EL (cell line): ENCODE measurements at regions not wholly inside any gene's neighbourhood (a gene's known extent, or its start where the extent isn't known, plus 50 kb on each side); places are given as distances from the start of the nearest gene placed in this dataset.

Experiments used
- DNase-seq: peaks from one replicate; pipeline ENCODE4 v3.0.0-alpha.2; 2016

DNA sequence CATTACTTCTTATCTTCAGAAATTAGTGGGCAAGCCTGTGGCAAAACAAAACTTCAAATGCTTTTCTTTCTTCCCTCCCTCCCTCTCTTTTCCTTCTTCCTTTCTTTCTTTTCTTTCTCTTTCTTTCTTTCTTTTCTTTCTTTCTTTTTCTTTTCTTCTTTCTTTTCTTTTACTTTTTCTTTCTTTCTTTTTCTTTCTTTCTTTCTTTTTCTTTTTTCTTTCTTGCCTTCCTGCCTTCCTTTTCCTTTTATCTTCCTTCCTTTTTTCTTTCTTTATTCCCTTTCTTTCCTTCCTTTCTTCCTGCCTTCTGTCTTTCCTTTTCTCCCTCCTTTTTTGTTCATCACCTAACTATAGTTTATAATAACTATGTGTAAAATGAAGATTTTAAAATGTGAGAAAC lies 295.1 kb downstream of the SMOC2 start:
- DNase-seq, result no peak

DNA sequence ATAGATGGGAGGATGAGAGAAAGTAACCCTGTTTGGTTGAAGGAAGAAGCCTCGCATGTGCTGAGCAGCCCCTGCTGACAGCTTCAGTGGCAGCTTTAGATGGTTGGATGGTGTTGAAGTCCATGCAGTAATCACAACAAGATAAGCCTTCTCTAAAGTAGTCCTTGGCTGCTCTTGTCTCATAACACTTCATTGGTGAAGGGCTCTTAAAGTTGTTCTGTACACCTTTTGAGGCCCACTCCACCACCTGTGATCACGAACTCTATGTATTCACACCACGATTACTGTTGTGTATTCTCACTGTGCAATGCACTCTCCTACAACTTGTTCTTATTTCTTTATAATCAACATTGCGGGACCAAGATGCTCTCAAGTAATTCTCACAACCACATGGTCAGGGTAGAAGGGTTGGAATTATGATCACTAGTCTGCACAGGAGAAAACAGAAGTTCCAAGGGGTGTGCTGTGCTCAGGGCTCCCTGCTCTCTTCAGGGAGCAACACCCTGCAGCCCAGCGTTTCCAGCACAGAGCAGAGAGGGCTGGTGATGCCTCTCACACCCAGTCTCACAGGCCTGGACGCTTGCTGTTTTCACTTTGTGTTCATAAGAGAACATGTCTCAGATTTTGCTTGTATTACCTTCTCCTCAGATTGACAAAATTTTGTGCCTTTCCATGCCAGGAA lies 294.4 kb downstream of the SMOC2 start:
- DNase-seq, result no peak

DNA sequence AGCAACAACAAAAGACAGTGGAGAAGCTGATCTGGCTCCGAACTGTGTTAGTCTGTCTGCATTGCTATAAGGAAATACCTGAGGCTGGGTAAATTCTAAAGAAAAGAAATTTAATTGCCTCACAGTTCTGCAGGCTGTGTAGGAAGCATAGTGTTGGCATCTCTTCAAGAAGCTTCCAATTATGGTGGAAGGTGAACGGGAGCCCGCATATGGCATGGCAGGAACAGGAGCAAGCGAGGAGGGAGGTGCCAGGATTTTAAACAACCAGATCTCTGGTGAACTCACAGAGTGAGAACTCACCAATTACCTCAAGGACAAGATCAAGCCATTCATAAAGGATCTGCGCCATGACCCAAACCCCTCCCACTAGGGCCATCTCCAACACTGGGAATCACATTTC lies 293.5 kb downstream of the SMOC2 start:
- DNase-seq, result no peak

DNA sequence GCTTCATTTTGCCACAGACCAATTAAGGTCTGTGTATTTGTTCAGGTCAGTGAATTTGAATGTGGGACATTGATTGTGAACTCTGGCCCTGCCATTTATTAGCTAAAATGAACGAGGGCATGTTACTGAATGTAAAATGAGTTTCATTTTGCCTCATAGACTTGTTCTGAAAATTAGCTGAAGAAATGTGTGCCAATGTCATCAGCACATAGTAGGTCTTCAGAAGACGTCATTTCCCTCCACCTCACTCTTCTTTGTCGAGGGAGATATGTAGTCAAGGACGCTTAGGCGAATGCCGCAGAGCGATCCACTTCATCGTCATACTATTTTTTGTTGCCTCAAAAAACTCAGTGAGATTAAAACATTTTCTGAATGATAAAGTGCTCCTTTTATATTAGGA lies 291.7 kb downstream of the SMOC2 start:
- no peak for DNase-seq

DNA sequence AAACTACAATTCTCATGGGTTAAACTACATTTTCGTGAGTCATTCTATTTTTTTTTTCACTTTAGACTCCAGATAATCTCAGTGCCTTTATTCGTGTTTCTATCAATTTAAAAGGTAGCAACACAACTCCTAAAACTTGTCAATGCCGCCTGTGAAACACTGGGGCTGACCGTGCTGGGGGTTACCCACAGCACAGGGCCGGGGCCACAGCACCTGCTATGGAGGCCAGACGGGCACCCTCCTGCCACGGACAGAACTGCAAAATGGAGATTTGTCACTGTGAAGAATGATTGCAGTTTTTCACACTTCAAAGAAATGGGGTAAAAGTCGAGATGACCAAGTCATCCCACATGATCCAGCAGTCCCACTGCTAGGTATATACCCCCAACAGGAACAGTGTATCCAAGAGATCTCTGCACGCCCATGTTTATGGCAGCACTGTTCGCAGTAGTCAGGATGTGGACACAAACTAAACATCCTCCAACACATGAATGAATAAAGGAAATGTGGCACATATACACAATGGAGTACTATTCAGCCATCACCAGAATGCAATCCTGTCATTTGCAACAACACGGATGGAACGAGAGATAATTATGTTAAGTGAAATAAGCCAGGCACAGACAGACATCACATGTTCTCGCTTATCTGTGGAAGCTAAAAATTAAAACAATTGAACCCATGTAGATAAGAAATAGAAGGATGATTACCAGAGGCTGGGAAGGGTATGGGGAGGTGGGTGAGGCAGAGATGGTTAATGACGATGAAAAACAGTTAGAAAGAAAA lies 290.1 kb downstream of the SMOC2 start:
- DNase-seq, result no peak

DNA sequence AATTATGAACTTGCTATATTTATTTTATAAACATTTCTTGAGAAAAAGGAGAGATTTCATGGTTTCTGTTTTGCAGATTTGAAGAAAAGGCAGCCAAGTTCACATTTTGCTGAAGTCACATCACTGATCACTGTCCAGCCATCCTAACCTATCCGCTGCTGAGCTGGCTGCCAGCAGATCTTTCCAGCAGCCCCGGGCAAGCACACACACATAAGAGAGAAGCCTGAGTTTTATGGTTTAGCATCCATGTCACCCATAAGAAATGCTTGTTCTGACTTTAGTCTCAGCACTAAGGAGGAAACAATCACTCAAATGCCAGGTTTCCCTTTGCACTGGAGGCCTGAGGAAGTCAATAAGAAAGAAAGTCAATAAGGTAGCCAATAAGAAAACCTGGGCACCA lies 287.1 kb downstream of the SMOC2 start:
- DNase-seq, result no peak

DNA sequence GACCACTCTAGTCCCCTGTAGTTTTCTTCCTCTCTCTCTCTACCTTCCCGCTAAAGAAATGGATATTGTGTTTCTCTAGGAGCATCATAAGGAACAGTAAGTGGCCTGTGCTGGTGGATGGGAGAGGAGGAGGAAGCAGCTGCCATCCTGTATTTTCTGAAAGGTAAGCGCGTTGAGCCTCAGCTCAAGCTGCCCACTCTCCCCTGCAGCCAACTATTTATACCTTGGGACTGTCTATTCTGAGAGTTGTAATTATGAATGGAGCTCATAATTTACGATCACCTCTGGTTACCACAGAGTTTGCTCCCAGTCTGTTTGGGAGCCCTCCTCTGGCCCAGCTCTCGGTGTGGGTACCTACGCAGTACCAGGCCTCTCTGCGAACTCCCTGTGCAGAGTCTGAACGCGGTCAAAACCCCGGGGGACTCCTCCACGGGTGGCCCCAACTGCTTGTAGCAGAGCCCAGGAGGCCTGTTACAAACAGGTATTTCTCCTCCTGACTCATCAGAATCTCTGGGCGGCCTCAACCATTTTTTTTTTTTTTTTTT lies 285.4 kb downstream of the SMOC2 start:
- no peak for DNase-seq

DNA sequence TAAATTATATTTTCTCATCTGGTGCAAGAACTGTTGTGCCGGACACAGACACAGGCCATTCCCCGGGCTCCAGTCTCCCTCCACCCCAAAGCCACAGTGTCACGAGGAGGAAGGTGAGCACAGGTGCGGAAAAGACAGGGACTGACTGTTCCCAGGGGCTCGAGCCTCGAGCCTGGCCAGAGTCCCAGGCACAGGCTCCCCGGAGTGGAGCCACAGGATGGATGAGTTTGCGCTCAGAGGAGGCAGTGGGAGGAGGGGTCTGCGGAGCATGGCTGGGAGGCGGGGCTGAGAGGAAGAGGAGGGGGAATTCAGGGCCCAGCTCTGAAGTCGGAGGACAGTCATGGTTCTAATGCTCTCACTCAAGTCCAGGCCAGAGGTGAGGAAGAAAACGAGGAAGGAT lies 284.8 kb downstream of the SMOC2 start:
- no peak for DNase-seq

DNA sequence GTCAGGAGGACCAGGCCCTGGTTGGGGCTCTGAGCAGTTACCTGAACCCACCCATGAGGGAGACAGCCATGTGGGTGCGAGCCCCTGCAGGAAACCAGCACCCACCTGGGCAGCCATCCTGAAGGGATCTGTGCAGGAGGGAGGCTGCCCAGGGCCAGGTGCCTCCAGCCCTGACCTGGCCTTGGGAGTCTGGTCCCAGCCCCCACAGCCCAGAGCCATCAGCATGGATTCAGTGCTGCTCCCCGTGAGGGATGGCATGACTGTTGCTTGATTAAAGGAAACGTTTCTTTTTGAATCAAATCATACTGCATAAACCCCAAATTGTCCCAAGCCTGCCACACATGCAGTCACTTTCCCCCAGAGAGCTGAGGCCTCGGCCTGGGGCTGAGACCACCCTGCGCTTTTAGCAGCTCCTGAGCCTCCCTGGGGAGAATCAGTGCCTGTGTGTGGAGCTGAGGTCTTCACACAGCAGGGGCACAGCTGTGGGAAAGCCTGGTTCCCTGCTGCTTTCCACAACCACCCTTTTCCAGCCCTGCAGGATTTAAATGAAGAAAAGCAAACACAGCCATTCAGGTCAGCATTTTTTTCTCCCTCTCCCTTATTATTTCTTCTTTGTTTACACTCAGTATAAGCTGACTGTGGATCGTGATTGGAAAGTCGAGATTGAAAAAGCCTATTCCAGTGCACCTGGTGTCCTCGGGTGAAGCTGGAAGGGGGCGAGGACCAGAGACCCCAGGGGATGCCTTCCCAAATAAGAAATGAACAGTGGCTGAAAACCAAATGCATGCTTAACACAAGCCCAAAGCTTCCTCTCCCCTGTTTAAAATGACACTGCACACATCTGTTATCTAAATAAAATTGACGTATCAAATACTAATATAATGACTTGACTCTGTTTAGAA lies 283.9 kb downstream of the SMOC2 start:
- no peak for DNase-seq

DNA sequence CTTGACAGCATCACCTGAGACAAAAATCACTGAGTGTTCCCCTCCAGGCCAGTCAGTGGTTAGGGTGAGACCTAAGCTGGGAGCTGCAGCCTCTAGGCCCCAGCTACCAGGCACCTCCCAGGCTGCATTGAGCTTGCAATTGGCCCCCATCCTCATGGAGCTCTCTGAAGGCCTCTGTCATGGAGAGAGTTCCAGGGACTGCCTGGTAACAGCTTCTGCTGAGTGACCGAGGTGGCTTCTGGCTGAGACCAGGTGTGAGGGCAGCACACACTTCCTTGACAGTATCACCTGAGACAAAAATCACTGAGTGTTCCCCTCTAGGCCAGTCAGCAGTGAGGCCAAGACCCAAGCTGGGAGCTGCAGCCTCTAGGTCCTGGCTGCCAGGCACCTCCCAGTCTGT lies 283.0 kb downstream of the SMOC2 start:
- DNase-seq, result no peak

DNA sequence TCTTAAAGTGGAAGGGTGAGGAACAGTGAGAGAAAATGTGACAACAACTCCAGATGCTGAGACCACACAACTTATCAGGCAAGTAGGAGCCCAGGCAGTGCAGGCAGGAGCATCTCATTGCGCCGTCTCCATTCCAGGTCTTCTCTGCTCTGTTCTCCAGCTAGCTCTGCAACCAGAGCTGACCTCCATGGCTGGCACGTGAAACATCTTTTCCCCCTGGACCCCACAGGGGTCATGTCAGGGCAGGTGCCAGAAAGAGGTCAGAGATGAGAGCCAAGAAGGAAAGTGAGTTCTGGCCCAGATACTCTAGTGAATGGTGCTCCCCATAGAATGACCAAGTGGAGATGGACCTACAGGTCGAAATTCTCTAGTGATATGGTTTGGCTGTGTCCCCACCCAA lies 281.4 kb downstream of the SMOC2 start:
- DNase-seq, result no peak

DNA sequence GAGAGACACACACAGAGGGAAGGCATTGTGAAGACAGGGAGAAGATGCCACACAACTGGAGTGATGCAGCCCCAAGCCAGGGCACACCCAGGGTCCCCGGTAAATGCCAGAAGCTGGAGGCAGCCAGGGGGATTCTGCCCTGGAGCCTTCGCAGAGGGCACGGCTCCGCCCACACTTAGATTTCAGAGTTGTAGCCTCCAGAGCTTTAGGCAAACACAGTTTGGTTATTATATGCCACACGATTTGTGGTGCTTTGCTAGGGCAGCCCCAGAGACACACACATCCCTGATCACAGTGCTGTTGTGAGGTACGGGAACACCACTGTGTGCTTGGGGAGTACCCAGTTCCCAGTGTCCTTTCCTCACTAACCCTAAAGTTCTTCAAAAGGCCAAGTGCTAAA lies 280.6 kb downstream of the SMOC2 start:
- DNase-seq, result no peak

DNA sequence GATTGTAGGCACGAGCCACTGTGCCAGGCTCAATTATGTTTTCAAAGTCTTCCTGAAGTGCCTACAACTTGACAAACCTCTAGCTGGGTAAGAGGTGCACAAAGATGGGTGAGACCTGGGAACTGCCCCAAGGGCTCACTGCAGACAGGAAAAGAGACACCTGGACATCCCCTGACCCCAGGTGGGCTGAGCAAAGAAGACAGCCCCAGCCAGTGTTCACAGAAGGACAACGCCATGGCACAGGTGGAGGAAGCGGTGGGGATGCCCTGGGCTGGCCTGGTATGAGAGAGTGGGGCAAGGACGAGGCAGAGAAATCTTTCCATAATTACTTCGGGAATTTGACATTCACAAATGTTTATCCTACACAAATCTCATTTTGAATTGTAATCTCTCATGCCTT lies 278.9 kb downstream of the SMOC2 start:
- no peak for DNase-seq

DNA sequence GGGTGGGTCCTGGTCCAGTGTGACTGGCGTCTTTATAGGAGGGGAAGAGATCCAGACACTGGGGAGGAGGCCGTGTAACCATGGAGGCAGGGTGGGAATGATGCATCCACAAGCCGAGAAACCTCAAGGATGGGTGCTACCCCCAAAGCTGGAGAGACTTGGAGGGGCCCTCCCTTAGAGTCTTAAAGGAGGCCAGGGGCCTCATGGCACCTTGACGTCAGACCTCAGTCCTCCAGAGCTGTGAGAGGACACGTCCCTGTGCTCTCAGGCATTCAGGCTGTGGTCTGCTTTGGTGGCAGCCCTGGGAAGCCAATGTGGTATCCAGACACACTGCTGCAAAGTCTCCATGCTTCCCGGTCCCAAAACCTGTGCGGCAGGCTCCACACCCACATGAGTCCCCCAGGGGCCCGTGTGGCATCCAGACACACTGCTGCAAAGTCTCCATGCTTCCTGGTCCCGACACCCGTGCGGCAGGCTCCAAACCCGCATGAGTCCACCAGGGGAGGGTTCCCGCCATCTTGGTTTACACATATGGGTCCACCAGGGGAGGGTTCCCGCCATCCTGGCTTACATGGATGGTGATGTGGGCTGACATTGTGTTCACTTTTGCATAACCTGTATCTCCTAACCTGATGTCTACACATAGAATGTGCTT lies 278.0 kb downstream of the SMOC2 start:
- no peak for DNase-seq
